HG03280 (cell line): ENCODE measurements at regions not wholly inside any gene's neighbourhood (a gene's known extent, or its start where the extent isn't known, plus 50 kb on each side); places are given as distances from the start of the nearest gene placed in this dataset.
A peak's percentile ranks its signal among the peaks of the same experiment; 100 is the strongest.
"Not testable (repeated sequence)": the region's sequence is repeated elsewhere in the genome, so short reads cannot be mapped to it uniquely, and the experiment has no call there.

Source experiments
- ATAC-seq: cut with Tn5 transposase; IDR thresholded peaks from one replicate; pipeline ENCODE4 v1.9.1; 2021; ENCODE audit warnings: mild to moderate bottlenecking, moderate library complexity; ENCODE audit not compliant: unreplicated experiment

- no peak for ATAC-seq
Observed at GRCh38 chr4:127379499-127379898, 253.3 kb upstream of the INTU start.

- not testable (repeated sequence) for ATAC-seq
Observed at GRCh38 chr4:127379948-127380347, 252.8 kb upstream of the INTU start.

- no peak for ATAC-seq
Observed at GRCh38 chr4:127383666-127384065, 249.1 kb upstream of the INTU start.

- ATAC-seq: no peak
Observed at GRCh38 chr4:127394516-127394915, 238.2 kb upstream of the INTU start.

GRCh38 chr4:127400276-127400675 lies 232.5 kb upstream of the INTU start:
- no peak for ATAC-seq

- peak; percentile 85 for ATAC-seq
Observed at GRCh38 chr4:127400731-127401346, 231.9 kb upstream of the INTU start.

- ATAC-seq: no peak
Observed at GRCh38 chr4:127403471-127404084, 229.2 kb upstream of the INTU start.

GRCh38 chr4:127406187-127406586 lies 226.6 kb upstream of the INTU start:
- no peak for ATAC-seq

GRCh38 chr4:127407572-127407971 lies 225.2 kb upstream of the INTU start:
- ATAC-seq: not testable (repeated sequence)

- no peak for ATAC-seq
Observed at GRCh38 chr4:127410201-127410600, 222.6 kb upstream of the INTU start.

- no peak for ATAC-seq
Observed at GRCh38 chr4:127410644-127411043, 222.1 kb upstream of the INTU start.

- ATAC-seq: no peak
Observed at GRCh38 chr4:127414951-127415606, 217.7 kb upstream of the INTU start.

- no peak for ATAC-seq
Observed at GRCh38 chr4:127416115-127416514, 216.6 kb upstream of the INTU start.

GRCh38 chr4:127417885-127418535 lies 214.7 kb upstream of the INTU start:
- ATAC-seq: no peak

- ATAC-seq: no peak
Observed at GRCh38 chr4:127419431-127419830, 213.3 kb upstream of the INTU start.

- no peak for ATAC-seq
Observed at GRCh38 chr4:127421437-127421836, 211.3 kb upstream of the INTU start.

GRCh38 chr4:127425202-127425845 lies 207.4 kb upstream of the INTU start:
- no peak for ATAC-seq

- no peak for ATAC-seq
Observed at GRCh38 chr4:127425851-127426250, 206.9 kb upstream of the INTU start.

- ATAC-seq: no peak
Observed at GRCh38 chr4:127441571-127441970, 191.2 kb upstream of the INTU start.

GRCh38 chr4:127445471-127445870 lies 187.3 kb upstream of the INTU start:
- no peak for ATAC-seq

- ATAC-seq: no peak
Observed at GRCh38 chr4:127446427-127446885, 186.3 kb upstream of the INTU start.
